DND-41 (cell line): ENCODE measurements at regions not wholly inside any gene's neighbourhood (a gene's known extent, or its start where the extent isn't known, plus 50 kb on each side); places are given as distances from the start of the nearest gene placed in this dataset.

Source experiments
- CTCF ChIP-seq: IDR thresholded peaks from 2 replicates; pipeline ENCODE4 v1.5.1; 2012; ENCODE audit warnings: borderline replicate concordance, low read length, moderate library complexity, mild to moderate bottlenecking; ENCODE audit not compliant: poor library complexity, severe bottlenecking; ENCODE audit errors: extremely low read depth
- EZH2 ChIP-seq: IDR thresholded peaks from 3 replicates; pipeline ENCODE4 v1.6.1; 2012; ENCODE audit warnings: borderline replicate concordance, low read depth, mild to moderate bottlenecking, moderate library complexity, low read length, inconsistent platforms; ENCODE audit not compliant: severe bottlenecking

GRCh38 chr5:89546657-89547056 is 663.7 kb upstream of the MEF2C start:
- TF ChIP-seq CTCF = no peak
- no peak for TF ChIP-seq EZH2
